ENCODE measurements at regions not wholly inside any gene's neighbourhood (a gene's known extent, or its start where the extent isn't known, plus 50 kb on each side); places are given as distances from the start of the nearest gene placed in this dataset.

DNA sequence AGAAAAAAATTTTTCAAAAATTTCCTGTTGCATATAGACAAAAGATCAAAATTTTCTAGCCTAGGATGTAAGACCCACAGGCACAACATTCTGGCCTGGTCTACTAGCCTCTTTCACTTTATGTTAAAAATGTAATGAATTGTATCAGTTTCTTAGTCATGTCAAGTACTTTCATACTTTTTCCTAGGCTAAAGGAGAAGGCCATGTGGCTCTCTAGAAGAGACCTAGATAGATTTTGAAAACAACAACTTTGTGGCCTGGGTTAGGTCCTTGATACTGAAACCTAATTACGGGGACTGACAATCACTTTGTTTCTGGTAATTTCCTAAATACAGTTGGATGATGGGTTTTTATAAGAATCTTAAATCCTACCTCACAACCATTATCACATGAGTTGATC lies 74.8 kb upstream of the FSIP2 start:
- Histone ChIP-seq H3K4me3 (ENCODE audit: severe bottlenecking) (no peak overlapping the region), H3K36me3 (ENCODE audit: low read depth) (no peaks in the 10 kb centered on the region), H3K27ac (ENCODE audit: poor library complexity, severe bottlenecking) (no peak overlapping the region), H3K9me3 (ENCODE audit: severe bottlenecking) (peaks cover 2% of the 10 kb centered on the region), H3K27me3 (ENCODE audit: insufficient read depth, poor library complexity, severe bottlenecking) (no peaks in the 10 kb centered on the region), H3K4me1 (ENCODE audit: insufficient read depth, poor library complexity, severe bottlenecking) (no peaks in the 10 kb centered on the region)
- TF ChIP-seq, protein P1, sequence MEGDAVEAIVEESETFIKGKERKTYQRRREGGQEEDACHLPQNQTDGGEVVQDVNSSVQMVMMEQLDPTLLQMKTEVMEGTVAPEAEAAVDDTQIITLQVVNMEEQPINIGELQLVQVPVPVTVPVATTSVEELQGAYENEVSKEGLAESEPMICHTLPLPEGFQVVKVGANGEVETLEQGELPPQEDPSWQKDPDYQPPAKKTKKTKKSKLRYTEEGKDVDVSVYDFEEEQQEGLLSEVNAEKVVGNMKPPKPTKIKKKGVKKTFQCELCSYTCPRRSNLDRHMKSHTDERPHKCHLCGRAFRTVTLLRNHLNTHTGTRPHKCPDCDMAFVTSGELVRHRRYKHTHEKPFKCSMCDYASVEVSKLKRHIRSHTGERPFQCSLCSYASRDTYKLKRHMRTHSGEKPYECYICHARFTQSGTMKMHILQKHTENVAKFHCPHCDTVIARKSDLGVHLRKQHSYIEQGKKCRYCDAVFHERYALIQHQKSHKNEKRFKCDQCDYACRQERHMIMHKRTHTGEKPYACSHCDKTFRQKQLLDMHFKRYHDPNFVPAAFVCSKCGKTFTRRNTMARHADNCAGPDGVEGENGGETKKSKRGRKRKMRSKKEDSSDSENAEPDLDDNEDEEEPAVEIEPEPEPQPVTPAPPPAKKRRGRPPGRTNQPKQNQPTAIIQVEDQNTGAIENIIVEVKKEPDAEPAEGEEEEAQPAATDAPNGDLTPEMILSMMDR (IDR thresholded peaks at IDR 0.05; ENCODE audit: poor library complexity, severe bottlenecking), result no peak
- no peak for ATAC-seq (ENCODE audit: low read depth)
- DNase-seq (ENCODE audit: low spot score), result no peak

DNA sequence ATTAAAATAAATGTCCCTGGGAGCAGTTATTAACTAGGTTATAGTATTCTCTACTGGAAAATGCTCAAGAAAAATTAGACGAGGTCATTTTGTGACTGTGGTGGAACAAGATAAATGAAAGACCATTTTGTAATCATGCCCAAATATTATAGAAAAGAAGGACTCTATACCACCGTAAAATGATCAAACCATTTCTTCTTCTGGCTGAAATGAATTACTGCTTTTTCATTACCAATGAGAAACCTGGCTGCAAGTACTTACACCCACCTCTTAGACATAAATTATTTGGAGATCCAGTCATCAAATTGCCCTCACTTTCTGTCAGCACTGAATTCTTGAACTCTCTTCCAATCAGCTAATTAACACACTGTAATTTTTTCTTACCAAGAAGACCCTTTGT lies 74.2 kb upstream of the FSIP2 start:
- ATAC-seq (ENCODE audit: low read depth), result no peak
- no peak for DNase-seq (ENCODE audit: low spot score)
- TF ChIP-seq, protein P1 (IDR thresholded peaks at IDR 0.05; ENCODE audit: poor library complexity, severe bottlenecking), result no peak
- no peaks in the 10 kb centered on the region for H3K27me3 ChIP-seq (ENCODE audit: insufficient read depth, poor library complexity, severe bottlenecking)
- H3K4me3 ChIP-seq (ENCODE audit: severe bottlenecking), result no peak overlapping the region
- H3K27ac ChIP-seq (ENCODE audit: poor library complexity, severe bottlenecking), result no peak overlapping the region
- no peaks in the 10 kb centered on the region for H3K36me3 ChIP-seq (ENCODE audit: low read depth)
- no peaks in the 10 kb centered on the region for H3K4me1 ChIP-seq (ENCODE audit: insufficient read depth, poor library complexity, severe bottlenecking)
- peaks cover 2% of the 10 kb centered on the region for H3K9me3 ChIP-seq (ENCODE audit: severe bottlenecking)

DNA sequence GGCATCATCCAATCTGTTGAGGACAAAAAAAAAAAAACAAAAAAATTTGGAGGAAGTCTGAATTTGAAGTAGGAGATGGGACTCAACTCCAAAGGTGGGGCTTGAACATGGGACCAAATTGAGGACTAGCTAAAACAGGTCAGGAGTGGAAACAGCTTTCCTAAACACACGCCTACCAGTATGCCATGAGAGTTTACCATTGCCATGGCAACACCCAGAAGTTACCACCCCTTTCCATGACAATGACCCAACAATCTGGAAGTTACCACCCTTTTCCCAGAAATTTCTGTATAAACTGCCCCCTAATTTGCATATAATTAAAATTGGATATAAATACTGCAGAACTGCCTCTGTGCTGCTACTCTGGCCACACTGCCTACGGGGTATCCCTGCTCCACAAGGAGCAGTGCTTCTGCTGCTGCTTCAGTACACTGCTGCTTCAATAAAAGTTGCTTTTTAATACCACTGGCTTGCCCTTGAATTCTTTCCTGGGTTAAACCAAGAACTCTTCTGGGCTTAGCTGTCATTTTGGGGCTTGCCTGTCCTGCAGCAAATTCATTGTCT lies 73.3 kb upstream of the FSIP2 start:
- H3K9me3 ChIP-seq (ENCODE audit: severe bottlenecking), result peaks cover 2% of the 10 kb centered on the region
- no peak for DNase-seq (ENCODE audit: low spot score)
- TF ChIP-seq, protein P1 (IDR thresholded peaks at IDR 0.05; ENCODE audit: poor library complexity, severe bottlenecking), result no peak
- H3K4me1 ChIP-seq (ENCODE audit: insufficient read depth, poor library complexity, severe bottlenecking), result no peaks in the 10 kb centered on the region
- H3K27ac ChIP-seq (ENCODE audit: poor library complexity, severe bottlenecking), result no peak overlapping the region
- no peak for ATAC-seq (ENCODE audit: low read depth)
- H3K27me3 ChIP-seq (ENCODE audit: insufficient read depth, poor library complexity, severe bottlenecking), result no peaks in the 10 kb centered on the region
- no peaks in the 10 kb centered on the region for H3K36me3 ChIP-seq (ENCODE audit: low read depth)
- H3K4me3 ChIP-seq (ENCODE audit: severe bottlenecking), result no peak overlapping the region

DNA sequence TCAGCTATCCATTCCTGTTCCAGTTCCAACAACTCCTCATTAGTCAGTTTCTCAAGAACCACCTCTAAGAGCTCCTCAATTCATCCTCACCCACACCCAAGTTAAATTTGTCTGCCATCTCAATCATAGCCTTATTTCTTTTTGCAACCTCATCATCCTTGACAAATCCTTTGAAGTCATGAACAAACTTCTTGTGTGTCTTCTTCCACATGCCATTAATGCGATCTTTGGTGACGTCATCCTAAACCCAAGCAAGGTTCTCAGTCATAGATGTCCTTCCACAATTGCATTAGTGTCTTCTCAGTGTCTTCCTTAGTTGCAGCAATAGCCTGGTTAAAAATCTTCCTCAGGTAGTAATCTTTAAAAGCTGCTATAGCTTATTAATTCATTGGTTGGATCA lies 71.2 kb upstream of the FSIP2 start:
- H3K4me1 ChIP-seq (ENCODE audit: insufficient read depth, poor library complexity, severe bottlenecking), result no peaks in the 10 kb centered on the region

DNA sequence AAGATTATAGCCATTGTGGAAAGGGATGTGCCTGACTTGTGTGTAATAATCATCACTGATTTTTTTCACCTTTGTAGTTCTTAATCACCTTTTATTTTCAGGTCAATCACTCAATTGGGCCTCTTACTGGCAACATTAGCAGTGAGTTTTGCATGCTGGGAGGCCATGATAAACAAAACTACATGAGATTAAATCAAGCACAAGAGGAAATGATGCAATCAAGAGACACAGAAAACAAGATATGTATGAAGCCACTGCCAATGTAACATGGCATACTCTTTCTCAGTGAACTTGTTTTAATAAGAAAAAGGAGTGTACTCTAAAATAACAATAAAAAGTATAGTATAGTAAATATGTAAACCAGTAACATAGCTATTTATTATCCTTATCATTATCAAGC lies 69.9 kb upstream of the FSIP2 start:
- Histone ChIP-seq H3K27ac (ENCODE audit: poor library complexity, severe bottlenecking) (no peak overlapping the region), H3K27me3 (ENCODE audit: insufficient read depth, poor library complexity, severe bottlenecking) (no peaks in the 10 kb centered on the region), H3K4me3 (ENCODE audit: severe bottlenecking) (no peak overlapping the region), H3K36me3 (ENCODE audit: low read depth) (no peaks in the 10 kb centered on the region), H3K9me3 (ENCODE audit: severe bottlenecking) (no peaks in the 10 kb centered on the region), H3K4me1 (ENCODE audit: insufficient read depth, poor library complexity, severe bottlenecking) (no peaks in the 10 kb centered on the region)
- TF ChIP-seq, protein P1 (IDR thresholded peaks at IDR 0.05; ENCODE audit: poor library complexity, severe bottlenecking), result no peak
- ATAC-seq (ENCODE audit: low read depth) (no peak), DNase-seq (ENCODE audit: low spot score) (no peak)

More for the DNA sequence above, 71.2 kb upstream of the FSIP2 start:
- Histone ChIP-seq H3K9me3 (ENCODE audit: severe bottlenecking) (no peaks in the 10 kb centered on the region), H3K27me3 (ENCODE audit: insufficient read depth, poor library complexity, severe bottlenecking) (no peaks in the 10 kb centered on the region), H3K36me3 (ENCODE audit: low read depth) (no peaks in the 10 kb centered on the region), H3K27ac (ENCODE audit: poor library complexity, severe bottlenecking) (no peak overlapping the region), H3K4me3 (ENCODE audit: severe bottlenecking) (no peak overlapping the region)
- ATAC-seq (ENCODE audit: low read depth) (no peak), DNase-seq (ENCODE audit: low spot score) (no peak)
- TF ChIP-seq, protein P1 (IDR thresholded peaks at IDR 0.05; ENCODE audit: poor library complexity, severe bottlenecking), result no peak
